HG03280 (cell line): ENCODE measurements at regions not wholly inside any gene's neighbourhood (a gene's known extent, or its start where the extent isn't known, plus 50 kb on each side); places are given as distances from the start of the nearest gene placed in this dataset.
"Not testable (repeated sequence)": the region's sequence is repeated elsewhere in the genome, so short reads cannot be mapped to it uniquely, and the experiment has no call there.

Experiments
- ATAC-seq: cut with Tn5 transposase; IDR thresholded peaks from one replicate; pipeline ENCODE4 v1.9.1; 2021; ENCODE audit warnings: mild to moderate bottlenecking, moderate library complexity; ENCODE audit not compliant: unreplicated experiment

DNA sequence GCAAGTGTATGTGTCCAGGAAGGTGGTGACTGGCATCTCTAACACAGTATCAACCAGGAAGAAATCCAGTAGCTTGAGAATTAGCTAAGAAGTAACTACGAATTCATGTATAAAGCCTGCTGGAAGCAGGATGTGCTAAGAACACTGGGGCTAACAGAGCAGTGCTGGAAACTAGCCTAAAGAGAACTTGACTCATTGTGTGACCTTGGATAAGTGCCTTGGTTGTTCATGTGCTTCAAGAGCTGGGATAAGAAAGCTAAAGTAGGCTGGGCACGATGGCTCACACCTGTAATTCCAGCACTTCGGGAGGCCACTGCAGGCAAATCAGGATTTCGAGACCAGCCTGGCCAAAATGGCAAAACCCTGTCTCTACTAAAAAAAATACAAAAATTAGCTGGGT, 186.9 kb downstream of the RRAGC start:
- ATAC-seq: no peak

DNA sequence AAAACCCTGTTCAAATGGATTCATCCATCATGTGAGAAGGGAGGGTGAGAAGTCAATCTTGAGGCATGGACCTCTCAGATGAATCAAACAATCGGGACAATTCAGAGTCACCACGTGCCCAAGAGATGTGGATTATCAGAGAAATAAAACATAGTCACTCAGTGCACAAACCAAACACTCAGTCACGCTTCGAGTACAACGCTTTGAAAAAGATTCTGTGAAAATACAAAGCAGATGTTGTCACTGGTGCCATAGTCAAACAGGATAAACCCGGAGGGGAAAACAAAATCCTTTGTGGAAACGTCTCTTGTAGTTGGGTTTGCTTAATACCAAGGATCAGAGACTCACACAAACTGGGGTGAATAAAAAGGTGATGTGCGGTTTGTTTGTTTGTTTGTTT, 188.4 kb downstream of the RRAGC start:
- ATAC-seq: no peak

DNA sequence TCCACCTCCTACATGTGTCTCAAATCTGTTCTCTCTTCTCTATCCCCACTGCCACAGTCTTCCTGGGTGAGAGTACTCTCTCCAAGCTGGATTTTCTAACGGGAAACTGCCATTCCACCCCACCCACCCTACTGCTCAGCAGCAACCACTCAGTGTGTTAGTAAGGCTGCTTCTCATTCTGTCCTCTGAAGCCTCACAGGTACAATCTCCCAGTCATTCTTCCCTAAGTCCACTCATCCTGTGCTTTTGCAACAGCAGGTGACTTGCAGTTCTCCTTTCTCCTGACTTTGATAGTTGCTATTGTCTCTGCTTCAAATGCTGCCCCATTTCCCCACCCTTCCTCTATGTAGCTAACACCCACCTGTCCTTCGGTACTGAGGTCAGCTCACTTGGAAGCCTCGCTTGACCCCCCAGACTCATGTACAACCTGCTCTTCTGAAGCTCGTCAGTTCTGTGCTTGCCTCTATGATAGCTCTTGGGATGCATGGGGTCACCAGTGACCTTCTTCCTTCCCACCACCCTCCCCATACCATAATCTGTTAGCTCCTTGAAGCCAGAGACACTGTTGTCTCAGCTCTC, 188.9 kb downstream of the RRAGC start:
- ATAC-seq: no peak

DNA sequence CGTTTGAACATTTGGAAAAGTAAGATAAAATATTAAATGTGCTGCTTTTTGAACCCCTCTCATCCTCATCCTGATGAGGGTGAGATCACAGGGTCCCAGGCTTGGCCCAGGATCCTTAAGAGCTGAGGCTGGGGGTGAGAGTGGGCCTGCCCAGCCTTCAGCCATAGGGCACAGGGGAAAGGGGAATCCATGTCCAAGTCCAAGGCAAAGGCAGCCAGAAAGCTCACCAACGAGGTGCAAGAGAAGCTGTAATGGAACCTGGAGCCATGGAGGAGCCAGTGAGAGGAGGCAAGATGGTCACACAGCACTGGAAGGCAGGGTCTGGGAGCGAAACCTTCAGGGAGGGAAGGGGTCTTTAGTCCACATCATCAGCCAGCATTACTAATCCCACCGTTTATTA, 191.9 kb downstream of the RRAGC start:
- ATAC-seq: no peak

DNA sequence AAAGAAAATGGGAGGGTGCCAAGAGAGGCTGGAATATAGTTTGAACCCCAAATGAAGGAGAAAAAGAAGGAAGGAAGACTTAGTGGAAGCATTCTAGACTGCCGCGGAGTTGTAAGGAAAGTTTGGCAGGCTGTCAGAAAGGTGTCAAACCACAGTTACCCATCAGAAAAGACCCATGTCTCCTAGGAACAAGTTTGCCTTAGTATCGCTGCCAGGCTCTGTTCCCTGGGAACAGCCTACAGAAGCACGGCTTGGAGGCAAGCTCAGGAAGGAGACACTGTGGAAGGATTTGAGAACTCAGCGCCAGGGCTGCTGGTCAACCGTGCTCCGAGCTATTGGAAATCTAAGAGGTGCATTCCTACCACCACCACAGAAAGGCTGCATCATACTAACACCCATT, 197.4 kb downstream of the RRAGC start:
- no peak for ATAC-seq

DNA sequence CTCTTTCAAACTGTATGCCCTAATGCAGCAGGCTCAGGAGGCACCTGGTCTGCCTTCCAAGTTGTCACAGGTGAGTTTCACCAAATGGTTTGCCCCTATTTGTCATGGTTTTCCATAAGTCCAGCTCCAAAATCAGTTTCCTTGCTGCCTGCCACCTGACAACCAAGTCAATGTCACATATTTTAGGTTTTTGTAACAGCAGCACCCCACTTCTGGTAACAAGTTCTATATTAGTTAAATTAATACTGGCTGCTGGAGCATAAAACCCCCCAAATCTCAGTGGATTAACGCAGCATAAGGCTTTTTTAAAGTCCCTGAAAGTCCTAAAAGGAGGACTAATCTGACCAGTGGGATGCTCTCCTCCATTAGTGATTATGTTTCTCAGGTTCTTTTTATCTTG, 200.7 kb downstream of the RRAGC start:
- no peak for ATAC-seq

DNA sequence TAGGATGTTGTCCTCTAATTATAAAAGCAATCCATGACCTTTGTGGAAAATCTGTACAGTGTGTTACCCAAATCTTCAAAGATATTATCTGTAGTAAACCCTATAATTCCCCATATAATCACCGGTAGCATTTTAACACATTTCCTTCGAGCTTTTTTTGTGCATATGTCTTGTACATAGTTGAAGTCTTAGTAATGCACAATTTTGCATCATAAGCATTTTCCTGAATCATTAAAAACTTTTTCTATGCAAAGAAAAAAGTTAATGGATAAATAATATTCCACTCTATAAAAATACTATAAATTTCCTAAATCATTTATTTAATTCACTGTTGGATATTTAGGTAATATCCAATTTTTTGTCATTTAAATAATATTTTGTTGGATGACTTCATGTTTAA, 201.7 kb downstream of the RRAGC start:
- no peak for ATAC-seq

DNA sequence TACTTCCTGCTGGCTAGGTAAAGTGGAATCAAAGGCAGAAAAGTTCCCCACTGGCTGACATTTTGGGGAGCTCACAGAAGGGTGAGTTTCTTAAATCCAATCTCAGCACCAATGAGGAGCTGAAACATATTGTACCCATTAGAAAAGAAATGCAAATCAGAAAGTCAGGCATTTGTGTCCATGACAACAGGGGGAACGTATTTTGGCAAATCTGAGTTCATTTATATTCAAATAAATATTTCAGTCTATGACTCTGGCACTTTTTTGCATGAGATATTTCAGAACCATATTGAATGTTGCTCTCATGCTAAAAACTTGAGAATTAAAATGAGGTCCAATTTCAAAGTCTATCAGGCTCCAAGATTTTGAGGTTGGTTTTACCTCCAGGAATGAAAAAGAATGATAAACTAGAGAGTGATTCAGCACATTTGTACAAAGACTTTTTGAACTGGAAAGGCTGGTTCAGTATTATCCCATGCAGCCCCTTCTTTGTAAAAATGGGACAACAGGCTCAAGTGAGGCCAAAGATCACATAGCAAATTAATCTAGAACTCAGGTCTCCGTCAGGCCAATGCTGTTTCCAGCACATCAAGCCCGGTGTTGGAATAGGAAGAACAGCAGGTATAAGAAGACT, 202.2 kb downstream of the RRAGC start:
- ATAC-seq: no peak

DNA sequence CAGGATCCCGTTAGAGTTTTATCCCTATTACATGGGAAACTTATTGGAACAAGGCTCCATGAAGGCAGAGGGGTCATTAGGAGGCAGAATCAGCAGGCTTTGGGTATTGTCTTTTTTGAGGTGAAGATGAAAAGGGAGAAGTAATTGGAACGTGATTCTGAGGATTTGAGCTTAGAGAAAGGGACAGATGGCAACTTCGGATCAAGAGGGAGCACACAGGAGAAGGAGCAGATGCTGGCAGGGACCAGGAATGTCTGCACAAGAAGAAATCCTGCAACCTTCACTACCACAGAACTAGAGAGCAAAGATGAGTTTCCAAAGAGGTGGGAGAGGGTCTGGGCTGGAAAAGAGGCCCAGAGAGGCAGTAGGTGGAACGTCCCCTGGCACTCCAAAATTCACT, 202.8 kb downstream of the RRAGC start:
- ATAC-seq: no peak

DNA sequence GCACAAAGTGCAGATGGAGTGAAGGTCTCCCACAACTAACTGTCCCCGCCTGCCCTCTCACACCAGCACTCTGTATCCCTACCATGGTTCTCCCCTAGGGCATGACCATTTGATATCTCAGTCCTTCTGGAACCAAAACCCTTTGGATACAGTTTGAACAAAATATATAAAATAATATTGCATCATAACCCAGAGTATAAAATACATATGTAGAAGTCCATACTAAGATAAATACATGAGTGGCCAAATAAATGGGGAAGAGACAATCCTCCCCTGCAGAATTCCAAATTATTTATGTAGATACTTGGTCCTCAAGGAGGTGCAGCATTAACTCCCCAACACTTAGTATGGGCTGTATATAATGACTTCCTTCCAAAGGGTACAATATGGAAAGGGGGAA, 207.4 kb downstream of the RRAGC start:
- ATAC-seq: no peak

DNA sequence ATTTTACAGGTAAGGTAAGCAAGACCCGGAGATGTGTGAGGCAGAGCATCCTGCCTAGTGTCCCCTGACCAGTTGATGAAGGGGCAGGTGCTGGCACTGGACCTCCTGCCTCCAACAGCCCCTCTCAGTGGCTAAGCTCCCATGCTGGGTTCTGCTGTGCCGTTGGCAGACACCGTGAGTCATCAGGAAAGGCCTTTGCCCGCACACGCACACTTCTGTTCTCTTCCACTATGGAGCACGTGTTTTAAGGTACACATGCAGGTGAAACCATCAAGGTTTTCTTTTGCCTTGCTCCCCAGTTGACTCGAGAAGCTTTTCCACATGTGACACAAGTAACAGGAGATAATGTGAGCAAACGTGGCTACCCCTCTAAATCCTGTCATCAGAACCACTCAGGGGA, 207.9 kb downstream of the RRAGC start:
- ATAC-seq: no peak

DNA sequence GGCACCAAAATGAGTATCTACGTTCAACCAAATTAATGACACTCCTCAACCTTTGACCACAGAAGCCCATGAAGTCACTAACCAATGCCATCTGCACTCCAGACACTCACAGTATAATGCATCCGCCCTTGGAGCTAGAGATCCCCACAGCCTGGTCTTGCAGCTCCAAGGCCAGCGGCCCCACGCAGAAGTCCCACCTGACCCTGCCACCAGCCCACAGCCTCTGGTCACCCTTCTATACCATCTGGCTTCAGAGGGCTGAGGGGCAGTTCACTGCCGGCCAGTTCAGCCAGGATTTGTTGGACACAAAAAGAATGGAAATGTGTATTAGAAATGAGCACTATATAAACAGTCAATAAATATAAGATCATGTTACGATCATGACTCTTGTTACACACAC, 211.2 kb downstream of the RRAGC start:
- ATAC-seq: no peak

DNA sequence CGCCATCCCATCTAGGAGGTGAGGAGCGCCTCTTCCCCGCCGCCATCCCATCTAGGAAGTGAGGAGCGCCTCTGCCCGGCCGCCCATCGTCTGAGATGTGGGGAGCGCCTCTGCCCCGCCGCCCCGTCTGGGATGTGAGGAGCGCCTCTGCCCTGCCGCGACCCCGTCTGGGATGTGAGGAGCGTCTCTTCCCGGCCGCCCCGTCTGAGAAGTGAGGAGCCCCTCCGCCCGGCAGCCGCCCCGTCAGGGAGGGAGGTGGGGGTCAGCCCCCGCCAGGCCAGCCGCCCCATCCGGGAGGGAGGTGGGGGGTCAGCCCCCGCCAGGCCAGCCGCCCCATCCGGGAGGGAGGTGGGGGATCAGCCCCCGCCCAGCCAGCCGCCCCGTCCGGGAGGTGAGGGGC, 212.2 kb downstream of the RRAGC start:
- not testable (repeated sequence) for ATAC-seq

DNA sequence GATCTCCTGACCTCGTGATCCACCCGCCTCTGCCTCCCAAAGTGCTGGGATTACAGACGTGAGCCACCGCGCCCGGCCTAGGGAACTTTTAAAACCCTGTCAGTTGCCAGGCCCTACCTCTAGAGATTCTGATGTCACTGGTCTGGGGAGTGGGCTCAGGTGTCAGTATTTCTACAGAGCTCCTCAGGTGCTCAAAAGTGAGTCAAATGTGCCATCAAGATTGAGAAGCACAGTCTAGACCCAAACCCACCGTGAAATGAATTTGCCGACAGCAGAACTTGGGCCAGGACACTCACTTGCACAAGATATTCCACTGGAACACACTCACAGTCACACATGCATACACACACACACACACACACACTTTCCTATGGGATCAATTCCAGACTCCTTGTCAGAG, 215.5 kb downstream of the RRAGC start:
- ATAC-seq: no peak

DNA sequence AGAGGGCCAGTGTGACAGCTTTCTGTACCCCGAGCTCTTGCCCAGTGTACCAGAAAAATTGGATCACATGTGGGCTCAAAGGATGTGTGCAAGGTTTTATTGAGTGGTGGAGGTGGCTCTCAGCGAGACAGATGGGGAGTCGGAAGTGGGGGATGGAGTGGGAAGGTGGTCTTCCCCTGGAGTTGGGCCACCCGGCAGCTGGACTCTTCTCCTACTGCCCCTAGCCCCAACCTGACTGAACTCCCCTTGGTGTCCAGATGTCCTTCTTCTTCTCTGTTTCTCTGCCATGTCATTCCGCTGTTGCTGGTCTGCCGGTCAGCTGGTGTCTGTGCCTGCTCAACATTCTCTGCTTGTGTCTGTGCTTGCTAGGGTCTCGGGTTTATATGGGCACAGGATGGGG, 217.9 kb downstream of the RRAGC start:
- ATAC-seq: no peak

DNA sequence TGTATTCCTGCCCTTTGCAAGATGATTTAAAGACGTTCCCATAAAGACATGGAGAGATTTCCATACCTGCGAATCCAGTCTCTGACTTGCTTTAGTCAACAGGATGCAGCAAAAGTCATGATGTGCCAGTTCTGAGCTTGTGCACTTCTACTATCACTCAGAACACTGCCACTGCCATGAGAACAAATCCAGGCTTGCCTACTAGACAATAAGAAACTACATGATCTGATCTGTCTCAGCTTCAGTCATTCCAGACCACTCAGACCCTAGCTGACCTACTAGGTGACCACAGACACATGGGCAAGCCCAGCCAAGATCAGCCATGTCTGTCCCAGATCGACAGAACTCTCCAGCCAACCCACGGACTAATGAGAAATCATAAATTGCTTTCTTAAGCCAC, 219.2 kb downstream of the RRAGC start:
- no peak for ATAC-seq

DNA sequence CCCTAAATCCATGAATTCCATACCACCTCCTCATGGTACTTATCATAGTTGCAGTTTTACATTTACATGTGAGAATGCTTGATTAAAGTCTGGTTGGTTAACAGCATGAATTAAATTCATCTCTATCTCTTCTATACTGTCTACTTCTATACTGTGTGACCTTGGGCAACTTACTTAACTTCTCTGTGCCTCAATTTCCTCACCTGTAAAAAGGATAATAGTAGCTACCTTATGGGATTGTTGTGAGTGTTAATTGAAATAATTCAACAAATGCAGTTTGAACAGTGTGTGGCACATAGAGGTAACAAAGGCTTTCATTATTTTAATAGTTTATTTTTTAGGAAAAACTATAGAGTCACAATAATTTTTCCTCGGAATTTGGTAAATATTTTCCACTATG, 231.3 kb downstream of the RRAGC start:
- ATAC-seq: no peak

DNA sequence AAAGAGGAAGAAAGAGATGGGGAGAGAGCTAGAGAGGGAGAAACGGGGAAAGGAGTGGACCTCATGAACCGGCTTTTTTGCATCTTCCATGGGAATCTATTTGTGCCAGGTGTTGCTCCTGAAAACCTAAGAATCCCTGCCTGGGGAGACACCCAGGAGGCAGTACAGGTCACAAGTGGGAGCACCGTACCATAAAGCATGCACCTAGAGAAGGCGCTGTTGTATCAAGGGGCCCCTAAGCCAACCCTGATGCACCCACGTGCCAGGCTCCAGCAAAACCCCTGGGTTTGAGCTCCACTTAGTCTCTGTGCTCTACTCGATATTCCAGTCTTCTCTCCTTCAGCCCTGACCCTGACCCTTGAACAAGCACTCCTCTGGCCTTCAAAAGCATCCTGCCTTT, 233.6 kb downstream of the RRAGC start:
- ATAC-seq: no peak

DNA sequence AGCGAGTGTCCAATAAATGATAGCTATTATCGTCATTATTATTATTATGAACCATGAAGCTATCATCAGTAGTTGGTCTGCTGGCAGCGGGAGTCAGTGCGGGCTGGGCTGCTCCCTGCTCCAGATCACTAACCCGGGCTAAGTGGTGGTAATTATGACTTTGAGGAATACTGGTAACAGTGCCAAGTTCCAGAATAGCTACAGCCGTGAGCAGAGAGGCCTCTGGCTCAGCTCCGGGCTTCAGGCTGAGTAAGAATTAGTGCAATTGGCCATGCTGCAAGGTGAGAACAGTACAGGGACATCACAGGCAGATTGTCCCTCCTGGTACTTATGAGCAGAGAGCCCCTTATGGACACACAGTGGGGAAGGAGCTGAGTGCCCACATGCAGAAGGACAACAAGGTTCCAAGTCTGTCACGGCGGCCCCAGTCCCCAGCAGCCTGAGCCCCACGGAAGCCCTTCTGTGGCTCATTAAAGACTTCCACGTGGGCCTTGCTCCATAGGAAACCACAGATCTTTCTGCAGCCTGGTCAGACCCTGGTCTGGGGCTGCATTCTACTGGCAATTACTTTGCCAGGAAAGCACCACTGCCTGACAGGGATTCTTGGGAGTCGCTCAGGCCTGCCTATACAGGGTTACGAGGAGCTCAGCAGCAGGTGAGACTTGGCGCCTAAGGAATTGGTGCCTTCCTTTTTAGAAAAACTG, 235.1 kb downstream of the RRAGC start:
- no peak for ATAC-seq

DNA sequence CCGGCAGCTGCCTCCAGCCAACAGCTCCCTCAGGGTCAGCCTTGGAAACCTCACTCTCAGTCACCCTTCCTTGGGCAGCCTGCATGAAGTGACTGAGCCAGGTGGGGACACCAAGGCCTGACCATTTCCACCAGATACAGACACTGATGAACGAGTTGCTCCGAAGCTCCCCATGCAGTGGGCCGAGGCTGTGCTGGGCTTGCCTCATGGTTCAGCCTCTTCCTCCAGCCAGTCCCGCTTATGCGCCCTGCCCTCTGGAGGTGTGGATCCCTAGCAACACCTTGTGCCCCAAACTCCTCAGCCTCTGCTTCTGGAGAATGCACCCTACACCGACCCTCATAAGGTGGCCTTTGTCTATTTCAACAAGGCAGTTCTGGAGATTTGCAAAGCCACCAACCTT, 236.0 kb downstream of the RRAGC start:
- no peak for ATAC-seq

DNA sequence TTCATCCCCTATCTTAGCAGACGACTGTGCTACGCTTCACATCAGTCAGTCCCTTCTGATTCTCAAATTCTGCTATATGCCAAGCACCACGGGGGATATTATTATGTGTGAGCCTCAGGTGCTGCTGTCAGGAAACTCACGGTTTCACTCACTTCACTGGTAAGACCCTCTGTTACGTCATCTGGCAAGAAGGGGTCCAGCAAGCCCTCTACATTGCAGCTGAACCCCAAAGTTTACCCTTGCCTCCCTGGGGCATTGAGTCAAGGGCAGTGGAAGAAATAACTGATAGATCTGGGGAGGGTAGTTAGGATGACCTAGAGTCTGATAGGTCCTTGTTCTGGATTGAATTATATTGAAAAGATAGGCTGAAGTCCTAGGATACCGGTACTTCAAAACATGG, 237.4 kb downstream of the RRAGC start:
- no peak for ATAC-seq

DNA sequence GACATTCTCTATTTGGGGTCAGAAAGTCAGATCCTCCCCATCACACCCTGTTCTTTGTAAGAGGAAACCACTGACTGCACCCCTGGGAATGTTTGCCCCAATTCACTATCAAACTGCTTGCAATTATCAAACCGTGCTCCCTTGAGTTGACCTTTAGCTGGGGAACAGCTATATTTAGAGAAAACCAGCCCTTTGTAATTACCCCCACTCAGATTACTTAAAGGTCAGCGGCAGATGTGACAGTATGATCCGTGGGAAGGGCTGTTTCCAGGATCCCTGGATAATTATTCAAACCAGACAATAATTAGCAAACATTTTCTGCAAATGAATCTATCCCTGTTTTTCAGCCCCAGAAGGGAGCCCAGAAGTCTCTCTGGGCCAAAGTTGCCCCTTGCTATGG, 242.7 kb downstream of the RRAGC start:
- ATAC-seq: no peak

DNA sequence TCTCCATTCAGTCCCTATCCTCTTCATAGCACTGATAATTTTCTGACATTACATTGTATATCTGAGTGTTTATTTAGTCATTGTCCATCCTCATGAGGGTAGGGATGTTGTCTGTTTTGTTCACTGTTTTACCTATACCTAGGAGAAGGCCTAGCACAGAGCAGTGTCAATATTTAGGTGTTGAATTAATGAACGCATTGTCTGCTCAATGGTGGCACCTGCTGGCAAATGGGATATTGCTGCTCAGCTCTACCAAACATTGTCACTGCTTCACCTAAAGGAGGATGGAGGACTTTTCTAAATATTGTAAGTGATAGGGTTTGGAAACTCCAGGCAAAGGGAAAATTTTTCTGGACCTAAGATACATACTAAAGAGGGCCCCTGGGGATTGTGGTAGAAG, 243.9 kb downstream of the RRAGC start:
- ATAC-seq: no peak
